CD1c-positive myeloid dendritic cell (primary cell): ENCODE measurements at regions not wholly inside any gene's neighbourhood (a gene's known extent, or its start where the extent isn't known, plus 50 kb on each side); places are given as distances from the start of the nearest gene placed in this dataset.

Experiments
- DNase-seq: peaks from one replicate; pipeline ENCODE4 v3.0.0-alpha.2; 2016; ENCODE audit errors: extremely low spot score

GRCh38 chr5:114153833-114154232 lies 208.0 kb upstream of the KCNN2 start:
- DNase-seq: no peak

- no peak for DNase-seq
Measured at GRCh38 chr5:114166081-114166480, 195.8 kb upstream of the KCNN2 start.

GRCh38 chr5:114174131-114174530 lies 187.7 kb upstream of the KCNN2 start:
- no peak for DNase-seq

- DNase-seq: no peak
Measured at GRCh38 chr5:114174837-114175236, 187.0 kb upstream of the KCNN2 start.

GRCh38 chr5:114176356-114176755 lies 185.5 kb upstream of the KCNN2 start:
- no peak for DNase-seq

- no peak for DNase-seq
Measured at GRCh38 chr5:114179134-114179533, 182.7 kb upstream of the KCNN2 start.

GRCh38 chr5:114184006-114184405 lies 177.9 kb upstream of the KCNN2 start:
- no peak for DNase-seq

- no peak for DNase-seq
Measured at GRCh38 chr5:114185274-114185673, 176.6 kb upstream of the KCNN2 start.

- no peak for DNase-seq
Measured at GRCh38 chr5:114191441-114191840, 170.4 kb upstream of the KCNN2 start.

- no peak for DNase-seq
Measured at GRCh38 chr5:114192108-114192507, 169.8 kb upstream of the KCNN2 start.

GRCh38 chr5:114201332-114201731 lies 160.5 kb upstream of the KCNN2 start:
- no peak for DNase-seq

- no peak for DNase-seq
Measured at GRCh38 chr5:114204923-114205322, 156.9 kb upstream of the KCNN2 start.

GRCh38 chr5:114206640-114207039 lies 155.2 kb upstream of the KCNN2 start:
- DNase-seq: no peak

GRCh38 chr5:114207615-114208014 lies 154.3 kb upstream of the KCNN2 start:
- DNase-seq: no peak

- no peak for DNase-seq
Measured at GRCh38 chr5:114208120-114208519, 153.8 kb upstream of the KCNN2 start.

- no peak for DNase-seq
Measured at GRCh38 chr5:114208588-114208987, 153.3 kb upstream of the KCNN2 start.

GRCh38 chr5:114210662-114211061 lies 151.2 kb upstream of the KCNN2 start:
- no peak for DNase-seq

GRCh38 chr5:114221807-114222206 lies 140.1 kb upstream of the KCNN2 start:
- DNase-seq: no peak

- no peak for DNase-seq
Measured at GRCh38 chr5:114223866-114224265, 138.0 kb upstream of the KCNN2 start.

GRCh38 chr5:114237766-114238165 lies 124.1 kb upstream of the KCNN2 start:
- no peak for DNase-seq

- DNase-seq: no peak
Measured at GRCh38 chr5:114238771-114239313, 123.0 kb upstream of the KCNN2 start.

- no peak for DNase-seq
Measured at GRCh38 chr5:114243281-114243971, 118.4 kb upstream of the KCNN2 start.

- DNase-seq: no peak
Measured at GRCh38 chr5:114243972-114244317, 117.9 kb upstream of the KCNN2 start.

GRCh38 chr5:114249823-114250222 lies 112.0 kb upstream of the KCNN2 start:
- no peak for DNase-seq
